ENCODE measurements at regions not wholly inside any gene's neighbourhood (a gene's known extent, or its start where the extent isn't known, plus 50 kb on each side); places are given as distances from the start of the nearest gene placed in this dataset.

DNA sequence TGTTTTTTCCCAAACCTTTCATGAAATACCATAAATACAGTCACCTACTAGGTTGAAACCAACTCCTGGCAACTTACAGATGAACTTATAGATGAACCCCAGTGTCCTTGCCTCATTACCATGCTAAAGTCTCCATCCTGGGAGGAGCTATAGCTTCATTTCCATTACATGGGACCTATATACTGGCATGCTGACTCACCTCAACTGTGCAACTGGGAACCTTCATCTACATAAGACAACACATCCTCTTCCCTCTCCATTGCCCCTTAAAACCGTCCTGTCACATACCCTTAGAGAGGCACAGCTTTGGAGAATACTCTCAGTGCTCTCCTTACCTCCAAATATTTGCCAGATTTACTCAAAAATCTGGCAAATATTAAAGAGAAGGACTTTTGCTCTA, 638.3 kb downstream of the HTR1A start:
- FAIRE-seq: no peak
- H3K4me1 ChIP-seq (ENCODE audit: control insufficient read depth, insufficient read depth, low read length): no peaks in the 10 kb centered on the region
- H2AFZ ChIP-seq (ENCODE audit: control insufficient read depth, low read depth, low read length): no peak overlapping the region
- ATAC-seq: no peak
- H3K79me2 ChIP-seq (ENCODE audit: control insufficient read depth, insufficient read depth, low read length): no peaks in the 10 kb centered on the region
- SMC1A ChIA-PET (ENCODE audit: uncharacterized antibody, unreplicated experiment): no interaction called here
- in situ Hi-C loops (cut with MboI) (no loop called here), intact Hi-C loops (cut with micrococcal nuclease; ENCODE audit: unreplicated experiment) (no loop called here)
- H3K27me3 ChIP-seq (replicated peaks in 1 of 2; ENCODE audit: control insufficient read depth in 2 of 2, insufficient read depth in 2 of 2, low read length in 1 of 2): no peaks in the 10 kb centered on the region
- CTCF ChIA-PET: no interaction called here
- 0% methylated on average over 1 of the region's 1 CpG for WGBS (ENCODE audit: insufficient coverage, insufficient replicate concordance, low lambda C conversion rate, missing lambda C conversion rate)
- H3K9me3 ChIP-seq (replicated peaks; ENCODE audit: control insufficient read depth, insufficient read depth, low read length): no peaks in the 10 kb centered on the region
- POLR2A ChIA-PET: no interaction called here
- DNase-seq (ENCODE audit: low read depth, low spot score): no peak
- no peak overlapping the region for H3K27ac ChIP-seq (ENCODE audit: control insufficient read depth, insufficient read depth)
- no peak overlapping the region for H3K4me3 ChIP-seq
- H3K4me2 ChIP-seq (ENCODE audit: control insufficient read depth, insufficient read depth): no peak overlapping the region
- RAD21 ChIA-PET (ENCODE audit: unreplicated experiment): no interaction called here
- no peak for TF ChIP-seq FOS (IDR thresholded peaks at IDR 0.05; ENCODE audit: borderline replicate concordance, extremely low read depth, insufficient read length)
- no peak for TF ChIP-seq ZBTB11 (CRISPR knock-in tag; IDR thresholded peaks at IDR 0.05)
- TF ChIP-seq SRF (IDR thresholded peaks at IDR 0.05; ENCODE audit: low read depth in 2 of 2, low read length in 2 of 2): no peak
- TF ChIP-seq SMAD1 (IDR thresholded peaks at IDR 0.05; ENCODE audit: low read depth, partially characterized antibody): no peak
- TF ChIP-seq, protein P1, sequence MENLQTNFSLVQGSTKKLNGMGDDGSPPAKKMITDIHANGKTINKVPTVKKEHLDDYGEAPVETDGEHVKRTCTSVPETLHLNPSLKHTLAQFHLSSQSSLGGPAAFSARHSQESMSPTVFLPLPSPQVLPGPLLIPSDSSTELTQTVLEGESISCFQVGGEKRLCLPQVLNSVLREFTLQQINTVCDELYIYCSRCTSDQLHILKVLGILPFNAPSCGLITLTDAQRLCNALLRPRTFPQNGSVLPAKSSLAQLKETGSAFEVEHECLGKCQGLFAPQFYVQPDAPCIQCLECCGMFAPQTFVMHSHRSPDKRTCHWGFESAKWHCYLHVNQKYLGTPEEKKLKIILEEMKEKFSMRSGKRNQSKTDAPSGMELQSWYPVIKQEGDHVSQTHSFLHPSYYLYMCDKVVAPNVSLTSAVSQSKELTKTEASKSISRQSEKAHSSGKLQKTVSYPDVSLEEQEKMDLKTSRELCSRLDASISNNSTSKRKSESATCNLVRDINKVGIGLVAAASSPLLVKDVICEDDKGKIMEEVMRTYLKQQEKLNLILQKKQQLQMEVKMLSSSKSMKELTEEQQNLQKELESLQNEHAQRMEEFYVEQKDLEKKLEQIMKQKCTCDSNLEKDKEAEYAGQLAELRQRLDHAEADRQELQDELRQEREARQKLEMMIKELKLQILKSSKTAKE (IDR thresholded peaks at IDR 0.05; ENCODE audit: low read depth, poor library complexity, severe bottlenecking): no peak
- TF ChIP-seq SUZ12 (IDR thresholded peaks at IDR 0.05; ENCODE audit: unreplicated experiment): no peak
- no peak for TF ChIP-seq RFX5 (IDR thresholded peaks at IDR 0.05; ENCODE audit: low read depth, low read length)
- no peak for TF ChIP-seq CBX3 (IDR thresholded peaks at IDR 0.05; ENCODE audit: borderline replicate concordance, low read depth)
- no peak for TF ChIP-seq POLR2AphosphoS2 (IDR thresholded peaks at IDR 0.05; ENCODE audit: low read depth, low read length)
- no peak for TF ChIP-seq EZH2 (IDR thresholded peaks at IDR 0.05; ENCODE audit: borderline replicate concordance, control insufficient read depth, low read depth, low read length)
- TF ChIP-seq CHD1 (IDR thresholded peaks at IDR 0.05; ENCODE audit: low read depth, low read length): no peak
- TF ChIP-seq FOXM1 (IDR thresholded peaks at IDR 0.05; ENCODE audit: low read depth, low read length): no peak
- TF ChIP-seq JUNB (IDR thresholded peaks at IDR 0.05): no peak
- TF ChIP-seq, protein P2, sequence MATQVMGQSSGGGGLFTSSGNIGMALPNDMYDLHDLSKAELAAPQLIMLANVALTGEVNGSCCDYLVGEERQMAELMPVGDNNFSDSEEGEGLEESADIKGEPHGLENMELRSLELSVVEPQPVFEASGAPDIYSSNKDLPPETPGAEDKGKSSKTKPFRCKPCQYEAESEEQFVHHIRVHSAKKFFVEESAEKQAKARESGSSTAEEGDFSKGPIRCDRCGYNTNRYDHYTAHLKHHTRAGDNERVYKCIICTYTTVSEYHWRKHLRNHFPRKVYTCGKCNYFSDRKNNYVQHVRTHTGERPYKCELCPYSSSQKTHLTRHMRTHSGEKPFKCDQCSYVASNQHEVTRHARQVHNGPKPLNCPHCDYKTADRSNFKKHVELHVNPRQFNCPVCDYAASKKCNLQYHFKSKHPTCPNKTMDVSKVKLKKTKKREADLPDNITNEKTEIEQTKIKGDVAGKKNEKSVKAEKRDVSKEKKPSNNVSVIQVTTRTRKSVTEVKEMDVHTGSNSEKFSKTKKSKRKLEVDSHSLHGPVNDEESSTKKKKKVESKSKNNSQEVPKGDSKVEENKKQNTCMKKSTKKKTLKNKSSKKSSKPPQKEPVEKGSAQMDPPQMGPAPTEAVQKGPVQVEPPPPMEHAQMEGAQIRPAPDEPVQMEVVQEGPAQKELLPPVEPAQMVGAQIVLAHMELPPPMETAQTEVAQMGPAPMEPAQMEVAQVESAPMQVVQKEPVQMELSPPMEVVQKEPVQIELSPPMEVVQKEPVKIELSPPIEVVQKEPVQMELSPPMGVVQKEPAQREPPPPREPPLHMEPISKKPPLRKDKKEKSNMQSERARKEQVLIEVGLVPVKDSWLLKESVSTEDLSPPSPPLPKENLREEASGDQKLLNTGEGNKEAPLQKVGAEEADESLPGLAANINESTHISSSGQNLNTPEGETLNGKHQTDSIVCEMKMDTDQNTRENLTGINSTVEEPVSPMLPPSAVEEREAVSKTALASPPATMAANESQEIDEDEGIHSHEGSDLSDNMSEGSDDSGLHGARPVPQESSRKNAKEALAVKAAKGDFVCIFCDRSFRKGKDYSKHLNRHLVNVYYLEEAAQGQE (IDR thresholded peaks at IDR 0.05; ENCODE audit: low read depth, low read length): no peak
- BruUV-seq (replicated peaks): no TSS peak
- H4K20me1 ChIP-seq (ENCODE audit: control insufficient read depth, insufficient read depth): no peaks in the 10 kb centered on the region
- no peaks in the 10 kb centered on the region for H3K36me3 ChIP-seq (ENCODE audit: control insufficient read depth in 2 of 2, insufficient read depth in 2 of 2, low read length in 1 of 2)
- H3K9ac ChIP-seq (ENCODE audit: control insufficient read depth, insufficient read depth, low read length): no peak overlapping the region

Data from GM12878 (cell line).